Suprapubic skin (tissue), 4 donors: ENCODE measurements at regions not wholly inside any gene's neighbourhood (a gene's known extent, or its start where the extent isn't known, plus 50 kb on each side); places are given as distances from the start of the nearest gene placed in this dataset.

Source experiments
- EP300 ChIP-seq: sonication (generic); formaldehyde crosslinking; IDR thresholded peaks from one replicate; pipeline ENCODE4 v1.6.1; 2017; ENCODE audit warnings: antibody characterized with exemption
- POLR2A ChIP-seq, 2 donors: fragments of 450-650 bp; IDR thresholded peaks; one replicate each; pipeline ENCODE4 v1.6.1; 2017; ENCODE audit warnings: antibody characterized with exemption in 2 of 2, mild to moderate bottlenecking in 2 of 2, moderate library complexity in 2 of 2
- POLR2AphosphoS5 ChIP-seq, 3 donors: sonication (generic); formaldehyde crosslinking; IDR thresholded peaks; one replicate each; pipeline ENCODE4 v1.6.1; 2017; ENCODE audit warnings: antibody characterized with exemption in 3 of 3
- TF ChIP-seq, protein P1 (sequence below), 2 donors: fragments of 200-600 bp in 1 of 2; fragments of 450-650 bp in 1 of 2; sonication (generic) in 1 of 2; IDR thresholded peaks; one replicate each; pipeline ENCODE4 v1.5.1; 2016 to 2019; ENCODE audit warnings: antibody characterized with exemption in 2 of 2, mild to moderate bottlenecking in 1 of 2, moderate library complexity in 1 of 2

DNA sequence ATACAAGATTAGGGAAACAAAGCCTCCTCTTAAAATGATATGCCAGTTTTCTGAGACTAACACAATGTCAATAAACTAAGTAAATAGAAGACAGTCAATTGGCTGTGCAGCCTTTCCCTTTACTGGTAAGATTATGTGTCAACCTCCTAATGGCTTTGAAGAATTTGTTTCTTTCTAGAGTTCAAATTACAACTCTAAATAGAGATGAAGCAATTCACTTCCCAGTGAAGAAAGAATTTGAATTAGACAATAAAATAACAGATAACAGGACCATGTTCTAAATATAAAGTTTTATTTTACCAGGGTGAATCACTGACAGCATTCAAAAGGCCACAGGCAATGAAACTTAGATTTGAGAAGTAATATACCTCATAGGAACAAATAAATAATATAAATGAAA lies 680.3 kb downstream of the PLA2G4A start:
- no peak for TF ChIP-seq EP300
- no peak for TF ChIP-seq POLR2AphosphoS5 (IDR thresholded peaks at IDR 0.05)
- TF ChIP-seq, protein P1, sequence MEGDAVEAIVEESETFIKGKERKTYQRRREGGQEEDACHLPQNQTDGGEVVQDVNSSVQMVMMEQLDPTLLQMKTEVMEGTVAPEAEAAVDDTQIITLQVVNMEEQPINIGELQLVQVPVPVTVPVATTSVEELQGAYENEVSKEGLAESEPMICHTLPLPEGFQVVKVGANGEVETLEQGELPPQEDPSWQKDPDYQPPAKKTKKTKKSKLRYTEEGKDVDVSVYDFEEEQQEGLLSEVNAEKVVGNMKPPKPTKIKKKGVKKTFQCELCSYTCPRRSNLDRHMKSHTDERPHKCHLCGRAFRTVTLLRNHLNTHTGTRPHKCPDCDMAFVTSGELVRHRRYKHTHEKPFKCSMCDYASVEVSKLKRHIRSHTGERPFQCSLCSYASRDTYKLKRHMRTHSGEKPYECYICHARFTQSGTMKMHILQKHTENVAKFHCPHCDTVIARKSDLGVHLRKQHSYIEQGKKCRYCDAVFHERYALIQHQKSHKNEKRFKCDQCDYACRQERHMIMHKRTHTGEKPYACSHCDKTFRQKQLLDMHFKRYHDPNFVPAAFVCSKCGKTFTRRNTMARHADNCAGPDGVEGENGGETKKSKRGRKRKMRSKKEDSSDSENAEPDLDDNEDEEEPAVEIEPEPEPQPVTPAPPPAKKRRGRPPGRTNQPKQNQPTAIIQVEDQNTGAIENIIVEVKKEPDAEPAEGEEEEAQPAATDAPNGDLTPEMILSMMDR (IDR thresholded peaks at IDR 0.05): no peak
- no peak for TF ChIP-seq POLR2A (IDR thresholded peaks at IDR 0.05)
